ENCODE measurements at regions not wholly inside any gene's neighbourhood (a gene's known extent, or its start where the extent isn't known, plus 50 kb on each side); places are given as distances from the start of the nearest gene placed in this dataset.

DNA sequence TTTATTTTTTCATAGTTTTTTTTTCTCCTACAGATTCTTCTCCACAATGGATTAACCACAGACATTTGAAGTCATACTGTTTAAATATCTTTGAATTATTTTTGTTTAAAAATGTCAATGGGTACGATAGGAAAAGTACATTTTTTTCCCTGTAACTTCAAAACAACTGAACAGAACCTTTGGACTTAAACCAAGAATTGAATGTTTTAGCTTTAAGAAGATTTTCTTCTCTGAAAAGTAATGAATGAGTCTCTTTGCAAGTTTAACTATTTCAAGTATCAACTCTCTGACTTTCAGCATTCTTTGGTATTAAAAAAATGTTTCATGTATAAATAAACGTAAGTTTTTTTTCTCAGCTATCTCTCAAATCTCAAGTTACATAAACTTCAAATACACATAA is 364.3 kb downstream of the FBXO8 start:
- H3K27ac Mint-ChIP-seq: no peak overlapping the region
- H3K9me3 Mint-ChIP-seq: no peaks in the 10 kb centered on the region
- no peak overlapping the region for H3K4me3 Mint-ChIP-seq
- no peaks in the 10 kb centered on the region for H3K4me1 Mint-ChIP-seq
- H3K27me3 Mint-ChIP-seq: no peaks in the 10 kb centered on the region
- H3K36me3 Mint-ChIP-seq: no peaks in the 10 kb centered on the region

DNA sequence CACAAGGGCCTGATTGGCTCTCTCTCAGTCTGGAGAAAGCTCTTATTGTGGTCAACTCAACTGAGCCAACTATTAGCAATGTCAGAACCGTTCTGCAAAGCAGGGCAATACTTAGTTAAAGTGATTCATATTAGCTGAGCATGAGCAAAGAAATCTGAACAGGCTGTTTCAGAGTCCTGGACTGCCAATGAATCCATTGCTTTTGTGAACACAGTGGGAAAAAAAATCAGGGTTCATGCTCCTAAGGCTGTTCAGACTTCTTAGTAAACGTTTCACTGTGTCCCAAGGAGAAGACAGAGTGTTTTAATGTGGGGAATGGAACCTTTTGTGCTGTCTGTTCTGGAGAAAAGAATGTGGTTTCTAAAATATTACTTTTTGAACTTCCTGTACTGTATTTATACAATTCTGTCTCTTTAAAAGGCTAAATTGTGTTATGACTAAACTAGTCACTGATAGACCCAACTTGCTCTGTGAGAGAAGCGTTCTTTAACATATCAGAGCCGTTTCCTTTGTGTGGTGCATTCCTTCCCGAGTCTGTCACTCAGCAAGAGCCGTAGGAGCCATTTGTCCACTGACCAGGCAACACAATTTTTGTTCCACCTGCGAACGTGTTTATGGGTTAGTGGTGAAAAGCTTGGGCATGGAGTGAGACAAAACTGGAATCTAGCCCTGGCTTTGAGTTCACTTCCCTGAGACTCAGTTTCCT is 366.1 kb downstream of the FBXO8 start:
- H3K36me3 Mint-ChIP-seq: no peaks in the 10 kb centered on the region
- no peaks in the 10 kb centered on the region for H3K9me3 Mint-ChIP-seq

GRCh38 chr4:173913496-173913895 is 370.0 kb downstream of the FBXO8 start:
- no peak overlapping the region for H3K27ac Mint-ChIP-seq
- H3K27me3 Mint-ChIP-seq: no peaks in the 10 kb centered on the region

More for the DNA sequence above, 366.1 kb downstream of the FBXO8 start:
- Mint-ChIP-seq H3K4me1 (no peaks in the 10 kb centered on the region), H3K27me3 (no peaks in the 10 kb centered on the region), H3K27ac (no peak overlapping the region), H3K4me3 (no peak overlapping the region)

DNA sequence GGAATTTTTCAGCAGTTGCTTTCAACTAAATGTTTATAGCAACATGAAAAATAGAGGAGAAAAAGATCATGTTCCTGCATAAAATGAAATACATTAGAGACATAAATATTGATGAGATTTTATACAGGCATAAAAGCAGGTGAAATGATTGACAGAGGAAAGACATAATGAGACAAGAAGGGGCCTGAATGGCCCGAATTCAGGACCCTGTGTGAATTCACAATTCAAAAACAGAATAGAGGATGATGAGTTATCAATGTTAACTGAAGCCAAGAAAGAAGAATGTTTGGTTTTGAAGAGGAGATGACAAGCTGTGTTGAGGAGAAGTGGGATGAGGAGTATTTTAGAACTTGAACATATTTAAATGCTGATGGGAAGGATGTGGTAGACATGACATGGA is 371.1 kb downstream of the FBXO8 start:
- Mint-ChIP-seq H3K27ac (no peak overlapping the region), H3K36me3 (no peaks in the 10 kb centered on the region), H3K27me3 (no peaks in the 10 kb centered on the region), H3K9me3 (peaks cover 0 to 6% (median 4%) of the 10 kb centered on the region in 3 donors), H3K4me1 (no peaks in the 10 kb centered on the region), H3K4me3 (no peak overlapping the region)

More at GRCh38 chr4:173913496-173913895, 370.0 kb downstream of the FBXO8 start:
- Mint-ChIP-seq H3K36me3 (no peaks in the 10 kb centered on the region), H3K9me3 (peaks cover 0 to 6% (median 4%) of the 10 kb centered on the region in 3 donors), H3K4me1 (no peaks in the 10 kb centered on the region), H3K4me3 (no peak overlapping the region)

DNA sequence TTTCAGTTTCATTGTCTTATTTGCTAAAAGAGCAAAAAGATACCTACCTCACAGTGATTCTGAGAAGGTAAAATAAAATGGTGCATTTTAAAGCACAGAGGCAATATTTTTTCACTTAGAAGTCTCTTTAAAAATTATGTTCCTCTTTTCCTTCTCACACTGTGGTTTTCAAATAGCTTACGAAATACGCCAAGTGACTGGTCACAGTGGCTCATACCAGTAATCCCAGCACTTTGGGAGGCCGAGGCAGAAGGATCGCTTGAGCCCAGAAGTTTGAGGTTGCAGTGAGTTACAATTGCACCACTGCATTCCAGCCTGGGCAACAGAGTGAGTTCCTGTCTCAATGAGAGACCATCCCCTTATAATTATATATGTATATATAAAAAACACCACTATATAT is 372.6 kb downstream of the FBXO8 start:
- no peak overlapping the region for H3K4me3 Mint-ChIP-seq
- no peaks in the 10 kb centered on the region for H3K27me3 Mint-ChIP-seq
- H3K9me3 Mint-ChIP-seq: peaks cover 0 to 6% (median 4%) of the 10 kb centered on the region in 3 donors
- no peak overlapping the region for H3K27ac Mint-ChIP-seq
- H3K4me1 Mint-ChIP-seq: no peaks in the 10 kb centered on the region
- H3K36me3 Mint-ChIP-seq: no peaks in the 10 kb centered on the region

DNA sequence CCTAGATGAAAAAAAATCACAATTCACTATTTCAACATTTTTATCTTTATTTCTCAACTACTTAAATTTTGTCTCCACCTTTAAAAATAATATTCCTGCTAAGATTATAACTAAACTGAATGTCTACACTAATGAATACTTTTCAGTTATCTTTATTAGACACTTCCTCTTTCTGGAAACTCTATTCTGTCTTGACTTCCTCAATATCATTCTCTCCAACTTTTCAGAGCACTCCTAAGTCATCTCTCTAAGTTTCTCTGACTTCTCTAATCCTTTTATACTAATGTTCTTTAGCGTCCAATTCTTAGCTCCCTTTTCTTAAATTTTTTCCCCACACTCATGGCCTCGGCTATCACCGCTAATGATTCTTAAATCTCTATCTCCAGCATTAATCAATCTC is 374.2 kb downstream of the FBXO8 start:
- Mint-ChIP-seq H3K27me3 (no peaks in the 10 kb centered on the region), H3K9me3 (peaks cover 0 to 6% (median 4%) of the 10 kb centered on the region in 3 donors), H3K4me3 (no peak overlapping the region), H3K27ac (no peak overlapping the region), H3K36me3 (no peaks in the 10 kb centered on the region), H3K4me1 (no peaks in the 10 kb centered on the region)

GRCh38 chr4:173899813-173900212 is 369.8 kb upstream of the HAND2 start:
- Mint-ChIP-seq H3K27ac (no peak overlapping the region), H3K4me3 (no peak overlapping the region), H3K4me1 (peaks cover 0 to 2% (median 0%) of the 10 kb centered on the region in 3 donors), H3K9me3 (peaks cover 0 to 1% (median 0%) of the 10 kb centered on the region in 3 donors), H3K36me3 (no peaks in the 10 kb centered on the region), H3K27me3 (no peaks in the 10 kb centered on the region)

DNA sequence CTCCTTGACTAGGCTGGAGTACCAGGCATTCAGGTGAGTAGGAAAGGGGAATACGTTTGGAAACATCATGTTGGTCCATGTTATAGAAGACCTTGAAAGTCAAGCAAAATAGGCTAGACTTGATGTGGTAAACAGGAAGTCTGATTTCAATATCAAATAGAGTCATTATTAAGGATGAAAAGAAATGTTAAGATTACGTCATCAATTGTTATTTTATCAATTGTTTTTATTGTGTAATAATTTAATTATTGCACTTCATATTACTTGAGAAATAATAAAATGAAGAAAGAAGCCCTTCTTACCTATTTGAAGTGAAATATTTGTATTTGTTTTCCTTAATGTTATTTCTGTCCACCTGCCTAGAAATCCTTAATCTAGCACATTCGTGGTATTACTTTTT is 361.0 kb upstream of the HAND2 start:
- no peak overlapping the region for H3K27ac Mint-ChIP-seq
- H3K27me3 Mint-ChIP-seq: no peaks in the 10 kb centered on the region
- no peak overlapping the region for H3K4me3 Mint-ChIP-seq
- peaks cover 0 to 3% (median 0%) of the 10 kb centered on the region in 3 donors for H3K4me1 Mint-ChIP-seq
- no peaks in the 10 kb centered on the region for H3K36me3 Mint-ChIP-seq
- peaks cover 3 to 11% (median 6%) of the 10 kb centered on the region in 3 donors for H3K9me3 Mint-ChIP-seq

DNA sequence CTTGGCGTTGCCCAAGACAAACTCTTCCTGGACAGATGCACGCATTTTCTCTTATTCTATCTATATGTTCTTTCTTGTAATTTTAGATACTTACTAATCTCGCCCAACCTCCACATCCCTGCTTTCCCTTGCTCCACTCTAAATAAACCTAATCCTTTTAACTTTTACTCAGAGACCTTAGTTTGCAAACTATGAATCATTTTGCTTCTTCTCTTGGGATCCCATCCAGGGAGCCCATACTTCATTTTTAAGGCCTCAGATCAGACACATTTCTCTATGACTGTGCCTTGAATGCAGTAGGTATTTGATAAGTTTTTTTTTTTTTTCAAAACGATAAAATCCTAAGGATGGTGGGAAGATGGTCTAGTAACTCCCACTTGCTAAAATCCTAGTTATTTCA is 353.8 kb upstream of the HAND2 start:
- no peaks in the 10 kb centered on the region for H3K36me3 Mint-ChIP-seq
- H3K27ac Mint-ChIP-seq: no peak overlapping the region
- H3K27me3 Mint-ChIP-seq: no peaks in the 10 kb centered on the region
- peaks cover 0 to 1% (median 0%) of the 10 kb centered on the region in 3 donors for H3K4me1 Mint-ChIP-seq
- peak overlapping the region in 1 of 4 donors; percentile 40 for H3K4me3 Mint-ChIP-seq
- H3K9me3 Mint-ChIP-seq: peaks cover 1 to 4% (median 4%) of the 10 kb centered on the region in 3 donors

- peaks cover 0 to 1% (median under 1%) of the 10 kb centered on the region in 3 donors for H3K9me3 Mint-ChIP-seq
- H3K4me1 Mint-ChIP-seq: no peaks in the 10 kb centered on the region
- no peaks in the 10 kb centered on the region for H3K36me3 Mint-ChIP-seq
- no peaks in the 10 kb centered on the region for H3K27me3 Mint-ChIP-seq
- H3K4me3 Mint-ChIP-seq: no peak overlapping the region
- H3K27ac Mint-ChIP-seq: no peak overlapping the region
These were observed 350.9 kb upstream of the HAND2 start for GRCh38 chr4:173880897-173881296.

DNA sequence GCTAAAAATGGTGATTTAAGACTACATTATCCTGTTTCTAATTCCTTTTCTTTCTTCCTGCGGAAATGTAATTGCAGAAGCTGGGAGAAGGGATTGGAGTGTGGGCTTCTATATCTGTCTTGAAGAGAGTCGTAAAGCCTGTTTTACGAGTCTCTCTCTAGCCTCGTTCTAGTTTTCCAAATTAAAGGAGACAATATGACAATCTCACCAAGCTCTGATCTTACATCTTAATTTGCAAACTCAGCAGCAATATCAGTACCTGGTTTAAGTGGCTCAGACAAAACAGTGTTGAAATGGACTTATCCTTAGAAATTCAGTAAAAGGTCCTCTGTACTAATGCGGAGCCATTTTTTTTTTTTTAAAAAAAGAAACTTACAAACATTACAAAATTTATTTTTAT is 349.5 kb upstream of the HAND2 start:
- Mint-ChIP-seq H3K36me3 (no peaks in the 10 kb centered on the region), H3K4me1 (no peaks in the 10 kb centered on the region), H3K9me3 (peaks cover 0 to 4% (median 2%) of the 10 kb centered on the region in 3 donors), H3K27ac (no peak overlapping the region), H3K4me3 (no peak overlapping the region), H3K27me3 (no peaks in the 10 kb centered on the region)

- H3K4me3 Mint-ChIP-seq: no peak overlapping the region
- peaks cover 0 to 4% (median 4%) of the 10 kb centered on the region in 3 donors for H3K9me3 Mint-ChIP-seq
- no peaks in the 10 kb centered on the region for H3K4me1 Mint-ChIP-seq
- no peaks in the 10 kb centered on the region for H3K27me3 Mint-ChIP-seq
- H3K36me3 Mint-ChIP-seq: no peaks in the 10 kb centered on the region
- H3K27ac Mint-ChIP-seq: no peak overlapping the region
These were observed 348.7 kb upstream of the HAND2 start for GRCh38 chr4:173878701-173879100.

DNA sequence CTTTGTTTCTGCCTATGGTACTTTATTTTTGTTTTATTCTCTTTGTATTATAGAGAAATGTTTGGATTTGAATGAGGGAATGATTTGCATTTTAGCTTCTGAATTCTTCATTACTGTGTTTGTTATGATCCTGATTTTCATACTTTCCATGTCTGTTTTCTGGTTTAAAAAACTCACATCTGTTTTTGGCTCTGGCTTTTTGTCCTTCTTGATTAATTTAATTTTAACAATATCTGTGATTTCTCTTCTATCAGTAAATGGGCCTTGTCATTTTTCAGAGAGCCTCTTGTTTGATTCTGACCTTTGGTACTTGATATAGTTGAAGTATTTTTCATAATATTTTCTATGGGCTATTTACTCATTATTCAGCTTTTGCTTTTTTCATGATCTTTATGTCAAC is 341.6 kb upstream of the HAND2 start:
- H3K27me3 Mint-ChIP-seq: no peaks in the 10 kb centered on the region

GRCh38 chr4:173866322-173867026 is 336.4 kb upstream of the HAND2 start:
- no peaks in the 10 kb centered on the region for H3K4me1 Mint-ChIP-seq
- no peak overlapping the region for H3K4me3 Mint-ChIP-seq
- H3K27me3 Mint-ChIP-seq: no peaks in the 10 kb centered on the region
- H3K27ac Mint-ChIP-seq: no peak overlapping the region
- H3K36me3 Mint-ChIP-seq: no peaks in the 10 kb centered on the region
- peaks cover 0 to 16% (median 5%) of the 10 kb centered on the region in 3 donors for H3K9me3 Mint-ChIP-seq

More for the DNA sequence above, 341.6 kb upstream of the HAND2 start:
- Mint-ChIP-seq H3K36me3 (no peaks in the 10 kb centered on the region), H3K9me3 (peaks cover 0 to 4% (median 3%) of the 10 kb centered on the region in 3 donors), H3K27ac (no peak overlapping the region), H3K4me1 (no peaks in the 10 kb centered on the region), H3K4me3 (no peak overlapping the region)

- Mint-ChIP-seq H3K27ac (no peak overlapping the region), H3K4me3 (no peak overlapping the region), H3K27me3 (no peaks in the 10 kb centered on the region), H3K36me3 (no peaks in the 10 kb centered on the region), H3K9me3 (peaks cover 0 to 18% (median 12%) of the 10 kb centered on the region in 3 donors), H3K4me1 (no peaks in the 10 kb centered on the region)
These were observed 332.7 kb upstream of the HAND2 start for GRCh38 chr4:173862754-173863153.

DNA sequence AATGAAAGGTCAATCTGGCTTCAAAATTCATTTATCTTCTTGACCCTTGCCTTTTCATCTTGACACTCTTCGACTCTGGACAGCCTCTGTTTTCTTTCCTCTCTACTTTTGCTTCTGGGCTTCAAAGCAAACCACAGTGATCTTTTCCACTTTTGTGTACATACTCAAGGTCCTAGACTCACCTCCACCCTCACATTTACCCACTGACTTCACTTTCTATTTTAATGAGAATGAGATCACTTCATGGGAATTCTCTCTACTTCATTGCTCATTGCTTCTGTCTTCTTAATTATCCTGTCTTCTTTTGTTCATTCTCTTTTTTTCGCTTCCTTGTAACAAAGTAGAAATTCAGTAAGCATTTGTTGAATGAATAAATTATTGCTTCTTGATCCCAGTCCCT is 330.1 kb upstream of the HAND2 start:
- Mint-ChIP-seq H3K4me3 (no peak overlapping the region), H3K27ac (no peak overlapping the region), H3K27me3 (no peaks in the 10 kb centered on the region), H3K4me1 (no peaks in the 10 kb centered on the region), H3K36me3 (no peaks in the 10 kb centered on the region), H3K9me3 (peaks cover 0 to 22% (median 14%) of the 10 kb centered on the region in 3 donors)

All from IgD-negative memory B cell (primary cell).